GM18505 (cell line): ENCODE measurements at regions not wholly inside any gene's neighbourhood (a gene's known extent, or its start where the extent isn't known, plus 50 kb on each side); places are given as distances from the start of the nearest gene placed in this dataset.
A peak's percentile ranks its signal among the peaks of the same experiment; 100 is the strongest.
"Not testable (repeated sequence)": the region's sequence is repeated elsewhere in the genome, so short reads cannot be mapped to it uniquely, and the experiment has no call there.

ENCODE experiments used
- ATAC-seq: cut with Tn5 transposase; IDR thresholded peaks from one replicate; pipeline ENCODE4 v1.9.1; 2021; ENCODE audit not compliant: unreplicated experiment
- POLR2A ChIP-seq: IDR thresholded peaks from 4 replicates; pipeline ENCODE4 v1.6.1; 2011; ENCODE audit warnings: borderline replicate concordance; ENCODE audit not compliant: insufficient read depth, insufficient read length; ENCODE audit errors: extremely low read depth

GRCh38 chr14:71800878-71801277 is 131.4 kb upstream of the RGS6 start:
- TF ChIP-seq POLR2A: no peak
- no peak for ATAC-seq

DNA sequence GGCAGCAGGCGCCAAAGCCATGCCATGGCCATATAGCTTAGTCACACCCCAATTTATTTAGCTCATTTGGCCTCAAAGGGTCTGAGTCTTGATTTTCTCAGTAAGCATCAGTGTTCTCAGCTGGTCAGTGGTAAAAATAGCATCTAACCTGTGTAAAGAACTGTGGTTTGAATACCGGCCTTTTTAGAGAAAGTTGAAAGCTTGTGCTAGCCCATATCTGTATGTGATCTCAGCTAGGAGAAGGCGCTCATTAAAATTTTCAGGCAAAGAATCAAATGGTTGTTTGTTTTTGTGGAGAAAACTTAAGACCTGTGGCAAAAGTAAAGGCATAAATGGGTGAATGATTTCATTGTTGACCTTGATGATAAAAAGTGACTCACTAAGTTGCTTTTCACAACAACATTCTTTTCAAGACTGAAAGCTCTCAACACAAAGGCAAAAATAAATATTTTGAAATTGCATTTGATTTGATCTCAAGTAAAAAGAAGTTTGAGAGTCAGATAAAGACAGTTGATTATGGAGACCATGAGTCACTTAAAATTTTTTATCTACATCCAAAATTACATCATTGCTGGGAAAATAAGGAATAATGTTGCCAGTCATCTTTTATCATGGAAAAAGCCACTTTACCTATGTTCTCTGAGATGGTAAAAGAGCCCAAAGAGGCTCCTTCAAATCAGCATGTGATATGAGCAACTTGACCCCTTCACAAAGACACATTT is 128.5 kb upstream of the RGS6 start:
- no peak for ATAC-seq
- no peak for TF ChIP-seq POLR2A

DNA sequence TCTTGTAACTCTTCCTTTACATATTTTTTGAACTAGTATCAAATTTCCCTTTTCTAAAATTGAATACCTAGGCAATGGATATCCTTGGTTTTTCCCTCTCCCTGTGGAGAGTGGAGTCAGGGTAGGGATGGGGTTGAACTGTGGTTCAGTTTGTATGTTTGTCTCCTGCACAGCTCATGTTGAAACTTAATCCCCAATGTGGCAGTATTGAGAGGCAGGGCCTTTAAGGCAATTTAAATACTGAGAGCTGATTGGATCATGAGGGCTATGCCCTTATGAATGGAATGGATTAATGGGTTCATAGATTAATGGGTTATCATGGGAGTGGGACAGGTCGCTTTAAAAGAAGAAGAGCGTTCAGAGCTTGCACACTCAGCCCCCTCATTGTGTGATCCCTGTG is 127.2 kb upstream of the RGS6 start:
- TF ChIP-seq POLR2A: no peak

GRCh38 chr14:71807049-71807448 is 125.2 kb upstream of the RGS6 start:
- ATAC-seq: not testable (repeated sequence)

More for the DNA sequence above, 127.2 kb upstream of the RGS6 start:
- ATAC-seq: no peak

DNA sequence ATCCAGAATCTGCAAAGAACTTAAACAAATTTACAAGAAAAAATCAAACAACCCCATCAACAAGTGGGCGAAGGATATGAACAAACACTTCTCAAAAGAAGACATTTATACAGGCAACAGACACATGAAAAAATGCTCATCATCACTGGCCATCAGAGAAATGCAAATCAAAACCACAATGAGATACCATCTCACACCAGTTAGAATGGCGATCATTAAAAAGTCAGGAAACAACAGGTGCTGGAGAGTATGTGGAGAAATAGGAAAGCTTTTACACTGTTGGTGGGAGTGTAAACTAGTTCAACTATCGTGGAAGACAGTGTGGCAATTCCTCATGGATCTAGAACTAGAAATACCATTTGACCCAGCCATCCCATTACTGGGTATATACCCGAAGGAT is 121.4 kb upstream of the RGS6 start:
- not testable (repeated sequence) for ATAC-seq

DNA sequence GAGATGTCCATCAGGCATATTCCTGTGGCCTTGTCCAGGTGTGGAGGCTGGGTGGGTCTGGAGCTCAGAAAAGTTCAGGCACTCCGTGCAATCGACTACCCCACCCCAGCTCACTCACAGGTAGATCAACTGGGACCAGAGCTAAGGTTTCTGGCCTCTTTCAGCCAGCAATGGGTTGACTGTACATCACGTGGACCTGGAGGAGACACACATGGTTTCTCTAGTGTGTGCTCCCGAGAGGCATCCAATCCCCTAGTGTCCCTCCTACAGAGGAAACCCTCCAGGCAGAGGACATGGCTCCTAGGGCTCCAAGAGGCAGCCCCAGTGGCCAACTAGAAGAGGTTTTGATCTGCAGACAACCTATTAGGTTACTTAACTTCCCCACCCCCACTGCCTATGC is 119.5 kb upstream of the RGS6 start:
- no peak for ATAC-seq
- no peak for TF ChIP-seq POLR2A

DNA sequence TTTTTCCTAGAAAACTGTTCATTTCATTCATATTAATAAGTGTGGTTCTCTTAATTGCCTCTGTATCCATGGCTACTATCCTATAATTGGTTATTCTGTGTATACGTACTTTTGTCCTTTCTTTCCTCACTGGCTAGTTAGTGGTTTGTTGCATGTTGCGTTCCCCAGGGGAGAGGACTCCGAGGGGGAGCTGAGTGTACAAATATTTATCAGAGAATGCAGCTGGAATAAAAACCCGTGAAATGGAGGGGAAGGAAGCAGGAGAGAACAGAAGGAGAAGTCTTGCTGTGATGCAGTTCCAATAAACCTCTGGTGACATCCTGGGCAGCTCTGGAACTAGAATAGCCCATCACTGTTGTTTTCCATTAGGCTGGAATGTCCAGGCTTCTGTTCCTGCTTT is 117.1 kb upstream of the RGS6 start:
- no peak for ATAC-seq
- no peak for TF ChIP-seq POLR2A

DNA sequence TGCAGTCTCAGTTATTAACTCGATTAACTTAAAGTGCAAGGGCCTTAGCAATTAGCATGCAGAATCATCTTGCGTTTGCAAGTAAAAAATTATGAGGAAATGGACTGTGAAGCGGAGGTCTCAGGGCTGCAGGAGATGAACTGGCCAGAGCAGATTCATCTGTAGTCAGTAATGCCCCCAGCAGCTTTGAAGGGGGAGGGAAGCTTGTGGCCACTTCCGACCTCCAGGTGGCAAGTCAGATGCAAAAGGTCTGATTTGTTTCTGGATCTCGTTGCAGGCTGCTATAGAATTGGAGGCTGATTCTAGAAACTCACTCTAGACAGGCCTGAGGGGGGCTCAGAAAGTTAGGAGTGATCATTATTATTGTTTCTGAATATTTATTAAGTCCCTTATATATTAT is 107.4 kb upstream of the RGS6 start:
- ATAC-seq: no peak
- no peak for TF ChIP-seq POLR2A

DNA sequence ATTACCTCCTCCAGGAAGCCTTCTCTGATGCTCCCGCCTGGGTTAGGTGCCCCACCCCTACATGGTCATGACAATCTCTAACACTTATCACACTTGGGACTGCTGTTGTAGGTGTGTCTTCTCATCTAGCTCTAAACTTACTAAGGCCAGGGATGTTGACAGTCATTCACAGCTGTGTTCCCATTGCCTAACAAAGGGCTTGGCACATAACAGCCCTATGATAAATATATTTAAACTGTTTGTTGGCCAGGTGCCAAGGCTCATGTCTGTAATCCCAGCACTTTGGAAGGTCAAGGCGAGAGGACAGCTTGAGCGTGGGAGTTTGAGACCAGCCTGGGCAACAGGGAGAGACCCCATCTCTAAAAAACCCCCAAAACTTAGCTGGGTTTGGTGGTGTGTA is 98.8 kb upstream of the RGS6 start:
- ATAC-seq: no peak
- no peak for TF ChIP-seq POLR2A

- no peak for ATAC-seq
- no peak for TF ChIP-seq POLR2A
Observed at GRCh38 chr14:71834284-71835204, 97.7 kb upstream of the RGS6 start.

- ATAC-seq: no peak
Observed at GRCh38 chr14:71852181-71852580, 80.0 kb upstream of the RGS6 start.

DNA sequence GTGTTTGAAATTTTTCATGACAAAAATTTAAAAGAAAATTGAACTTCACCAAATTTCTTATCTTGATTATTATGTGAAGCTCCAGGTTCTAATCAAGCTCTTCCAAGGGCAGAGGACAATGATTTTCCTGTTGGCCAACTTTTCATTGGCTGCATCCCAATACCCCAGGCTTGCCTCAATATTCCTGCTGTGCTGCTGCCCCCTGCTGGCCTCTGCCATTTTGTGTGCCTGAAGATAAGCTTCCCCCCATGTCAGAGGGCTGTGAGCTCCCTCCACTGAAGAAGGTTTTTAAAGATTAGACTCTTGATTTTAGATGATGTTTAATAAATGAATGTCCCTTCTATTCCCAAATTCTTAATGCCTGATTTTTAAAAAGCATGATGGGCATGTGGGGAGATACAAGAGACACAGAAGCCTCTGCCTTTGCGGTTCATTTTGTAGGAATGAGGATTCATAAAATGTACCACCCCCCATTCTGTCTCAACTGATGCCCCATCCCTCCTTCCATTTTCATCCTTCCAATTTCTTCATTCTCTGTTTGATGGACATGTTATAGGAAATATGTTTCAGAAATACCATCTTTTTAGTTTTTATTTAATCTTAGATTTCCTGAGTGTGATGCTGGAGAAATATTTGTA is 76.7 kb upstream of the RGS6 start:
- TF ChIP-seq POLR2A: no peak
- ATAC-seq: no peak

More at GRCh38 chr14:71852181-71852580, 80.0 kb upstream of the RGS6 start:
- no peak for TF ChIP-seq POLR2A

GRCh38 chr14:71856199-71856919 is 75.9 kb upstream of the RGS6 start:
- no peak for TF ChIP-seq POLR2A
- ATAC-seq: peak; percentile 53

DNA sequence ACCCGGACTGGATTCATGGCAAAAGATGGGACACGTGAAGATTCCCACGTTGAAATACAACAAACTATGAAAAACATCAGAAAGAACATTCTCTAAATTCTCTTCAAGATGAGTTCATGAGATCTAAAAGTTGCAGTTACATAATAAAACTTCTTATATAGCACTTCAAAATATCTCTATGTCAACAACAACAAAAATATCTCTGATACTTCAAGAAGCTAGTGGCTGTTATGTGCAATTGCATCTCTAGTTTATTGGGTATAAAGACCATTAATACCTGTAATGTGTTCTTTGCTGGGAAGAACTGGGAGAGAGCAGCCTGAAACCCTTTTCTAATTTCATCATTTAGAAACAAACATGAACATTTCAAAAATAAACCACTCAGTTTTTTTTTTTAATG is 69.2 kb upstream of the RGS6 start:
- ATAC-seq: no peak
- no peak for TF ChIP-seq POLR2A

DNA sequence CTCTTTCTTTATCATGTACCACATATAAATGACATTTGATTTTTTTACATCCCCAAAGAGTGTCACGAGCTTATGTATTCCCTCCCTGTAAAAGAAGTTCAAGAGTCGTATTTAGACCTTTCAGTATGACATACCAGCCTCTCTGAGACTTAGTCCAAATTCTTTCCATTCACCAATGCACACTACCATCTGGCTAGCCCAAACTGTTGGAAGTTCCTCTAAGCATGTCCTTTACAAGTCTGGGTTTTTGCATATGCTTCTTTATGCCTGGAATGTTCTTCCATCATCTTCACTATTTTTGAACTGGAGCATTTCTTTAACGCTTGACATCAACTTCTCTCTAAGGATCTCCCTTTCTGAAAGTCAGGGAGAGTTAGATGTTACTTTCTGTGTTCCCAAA is 68.5 kb upstream of the RGS6 start:
- TF ChIP-seq POLR2A: no peak
- ATAC-seq: no peak
